HEK293 (cell line): ENCODE measurements at regions not wholly inside any gene's neighbourhood (a gene's known extent, or its start where the extent isn't known, plus 50 kb on each side); places are given as distances from the start of the nearest gene placed in this dataset.

ENCODE experiments used
- CTCF ChIA-PET: fragments of 350-600 bp; formaldehyde crosslinking; extraction: SDS; loops from one replicate; lab custom pipeline; 2021; ENCODE audit warnings: antibody characterized with exemption; lab: Yijun Ruan, JAX
- POLR2A ChIA-PET: fragments of 300-600 bp; formaldehyde crosslinking; extraction: SDS; loops from one replicate; lab custom pipeline; 2020; ENCODE audit warnings: antibody characterized with exemption, inconsistent platforms; lab: Yijun Ruan, JAX
- H3K27ac ChIP-seq: fragments of 200-500 bp; sonication (Bioruptor generic); 2 replicates; pipeline ENCODE4 v1.5.1; 2014; ENCODE audit warnings: low read depth, low read length, control low read depth, inconsistent platforms; ENCODE audit errors: extremely low read depth
- H3K36me3 ChIP-seq, 2 experiments: fragments of 200-500 bp in 1 of 2; sonication (Bioruptor generic) in 1 of 2; 1 replicate in 1 of 2; 2 replicates in 1 of 2; pipeline ENCODE4 v1.5.1; 2014 to 2017; ENCODE audit warnings: inconsistent platforms in 2 of 2, low read length in 2 of 2; ENCODE audit not compliant: control insufficient read depth in 2 of 2, insufficient read depth in 1 of 2
- H3K4me1 ChIP-seq: fragments of 200-500 bp; sonication (Bioruptor generic); 2 replicates; pipeline ENCODE4 v1.5.1; 2014; ENCODE audit warnings: mild to moderate bottlenecking, low read length, inconsistent platforms; ENCODE audit not compliant: control insufficient read depth, insufficient read depth
- H3K4me3 ChIP-seq: 2 replicates; pipeline ENCODE4 v1.5.1; 2011; ENCODE audit warnings: low read depth, mild to moderate bottlenecking, control low read depth, low read length, moderate library complexity
- H3K9me3 ChIP-seq: fragments of 200-500 bp; sonication (Bioruptor generic); 2 replicates; pipeline ENCODE4 v1.5.1; 2014; ENCODE audit warnings: low read depth, low read length, inconsistent platforms; ENCODE audit not compliant: control insufficient read depth, insufficient read depth
- ATF2 ChIP-seq: fragments of 450-650 bp; formaldehyde crosslinking; IDR thresholded peaks from 2 replicates; pipeline ENCODE4 v1.5.1; 2016; ENCODE audit warnings: missing biosample characterization, missing genetic modification characterization, low read depth
- BCL11A ChIP-seq: fragments of 450-650 bp; formaldehyde crosslinking; IDR thresholded peaks from 2 replicates; pipeline ENCODE4 v1.5.1; 2016; ENCODE audit warnings: low read depth, missing biosample characterization, missing genetic modification characterization
- GLIS2 ChIP-seq: fragments of 450-650 bp; formaldehyde crosslinking; IDR thresholded peaks from 2 replicates; pipeline ENCODE4 v1.5.1; 2016; ENCODE audit warnings: missing biosample characterization, missing genetic modification characterization
- KLF7 ChIP-seq: fragments of 450-650 bp; formaldehyde crosslinking; IDR thresholded peaks from 2 replicates; pipeline ENCODE4 v1.5.1; 2016; ENCODE audit warnings: missing biosample characterization, missing genetic modification characterization, borderline replicate concordance
- REPIN1 ChIP-seq: fragments of 450-650 bp; formaldehyde crosslinking; IDR thresholded peaks from 2 replicates; pipeline ENCODE4 v1.5.1; 2017; ENCODE audit warnings: missing biosample characterization, missing genetic modification characterization, low read depth
- YY2 ChIP-seq: fragments of 450-650 bp; formaldehyde crosslinking; IDR thresholded peaks from 2 replicates; pipeline ENCODE4 v1.5.1; 2016; ENCODE audit warnings: missing biosample characterization, missing genetic modification characterization
- ZBTB6 ChIP-seq: fragments of 450-650 bp; formaldehyde crosslinking; IDR thresholded peaks from 2 replicates; pipeline ENCODE4 v1.5.1; 2017; ENCODE audit warnings: missing biosample characterization, missing genetic modification characterization
- ZNF140 ChIP-seq: fragments of 450-650 bp; formaldehyde crosslinking; IDR thresholded peaks from 2 replicates; pipeline ENCODE4 v1.5.1; 2016; ENCODE audit warnings: missing biosample characterization, missing genetic modification characterization
- ZNF174 ChIP-seq: fragments of 450-650 bp; formaldehyde crosslinking; IDR thresholded peaks from 2 replicates; pipeline ENCODE4 v1.5.0; 2017; ENCODE audit warnings: missing biosample characterization, mild to moderate bottlenecking, missing genetic modification characterization
- ZNF18 ChIP-seq: fragments of 450-650 bp; formaldehyde crosslinking; IDR thresholded peaks from 2 replicates; pipeline ENCODE4 v1.5.1; 2016; ENCODE audit warnings: missing biosample characterization, missing genetic modification characterization
- ZNF221 ChIP-seq: fragments of 450-650 bp; formaldehyde crosslinking; IDR thresholded peaks from 2 replicates; pipeline ENCODE4 v1.5.1; 2017; ENCODE audit warnings: missing biosample characterization, missing genetic modification characterization, borderline replicate concordance
- ZNF23 ChIP-seq: fragments of 450-650 bp; formaldehyde crosslinking; IDR thresholded peaks from 2 replicates; pipeline ENCODE4 v1.5.1; 2016; ENCODE audit warnings: missing biosample characterization, missing genetic modification characterization, borderline replicate concordance
- ZNF24 ChIP-seq: fragments of 450-650 bp; formaldehyde crosslinking; IDR thresholded peaks from 2 replicates; pipeline ENCODE4 v1.5.1; 2016; ENCODE audit warnings: missing biosample characterization, missing genetic modification characterization
- ZNF48 ChIP-seq: fragments of 450-650 bp; formaldehyde crosslinking; IDR thresholded peaks from 2 replicates; pipeline ENCODE4 v1.5.1; 2016; ENCODE audit warnings: missing biosample characterization, missing genetic modification characterization
- ZNF501 ChIP-seq: fragments of 450-650 bp; formaldehyde crosslinking; IDR thresholded peaks from 2 replicates; pipeline ENCODE4 v1.5.1; 2016; ENCODE audit warnings: missing biosample characterization, missing genetic modification characterization
- ZNF513 ChIP-seq: fragments of 450-650 bp; IDR thresholded peaks from 2 replicates; pipeline ENCODE4 v1.5.1; 2018; ENCODE audit warnings: missing biosample characterization, missing genetic modification characterization
- ZNF529 ChIP-seq: fragments of 450-650 bp; formaldehyde crosslinking; IDR thresholded peaks from 2 replicates; pipeline ENCODE4 v1.5.1; 2017; ENCODE audit warnings: missing genetic modification characterization, missing biosample characterization; ENCODE audit not compliant: insufficient replicate concordance
- ZNF555 ChIP-seq: fragments of 450-650 bp; formaldehyde crosslinking; conservative IDR thresholded peaks from 2 replicates; pipeline ENCODE4 v1.5.1; 2017; ENCODE audit warnings: missing biosample characterization, mild to moderate bottlenecking, missing genetic modification characterization, inconsistent platforms
- ZNF571 ChIP-seq: fragments of 450-650 bp; formaldehyde crosslinking; IDR thresholded peaks from 2 replicates; pipeline ENCODE4 v1.5.0; 2017; ENCODE audit warnings: missing biosample characterization, missing genetic modification characterization
- ZNF585B ChIP-seq: fragments of 450-650 bp; formaldehyde crosslinking; IDR thresholded peaks from 2 replicates; pipeline ENCODE4 v1.5.1; 2016; ENCODE audit warnings: missing biosample characterization, missing genetic modification characterization
- ZNF660 ChIP-seq: fragments of 450-650 bp; IDR thresholded peaks from 2 replicates; pipeline ENCODE4 v1.5.1; 2018; ENCODE audit warnings: missing biosample characterization, mild to moderate bottlenecking, missing genetic modification characterization
- ZNF76 ChIP-seq: fragments of 450-650 bp; formaldehyde crosslinking; IDR thresholded peaks from 2 replicates; pipeline ENCODE4; 2016; ENCODE audit warnings: low read depth, missing biosample characterization, missing genetic modification characterization, borderline replicate concordance

- TF ChIP-seq ZNF221 (tag by site-specific recombination) (no peak), ZBTB6 (tag by site-specific recombination) (no peak), ZNF23 (tag by site-specific recombination) (no peak)
Observed at GRCh38 chr3:107942951-107943749, 147.7 kb downstream of the CD47 start (continued).

- Histone ChIP-seq H3K27ac (no peak overlapping the region), H3K36me3 (no peaks in the 10 kb centered on the region), H3K9me3 (no peaks in the 10 kb centered on the region), H3K4me1 (no peaks in the 10 kb centered on the region), H3K4me3 (no peak overlapping the region)
- CTCF ChIA-PET: no interaction called here
- TF ChIP-seq ZNF501 (tag by site-specific recombination): no peak
- TF ChIP-seq ZNF660: no peak
- no peak for TF ChIP-seq REPIN1 (tag by site-specific recombination)
- TF ChIP-seq YY2 (tag by site-specific recombination): no peak
- TF ChIP-seq ZNF140 (tag by site-specific recombination): no peak
- TF ChIP-seq ZNF585B (tag by site-specific recombination): no peak
- TF ChIP-seq ZNF24 (tag by site-specific recombination): no peak
- TF ChIP-seq ZNF76 (tag by site-specific recombination): no peak
- TF ChIP-seq ZNF18 (tag by site-specific recombination): no peak
- TF ChIP-seq ZNF529 (tag by site-specific recombination): no peak
- TF ChIP-seq ZNF571 (tag by site-specific recombination): no peak
- TF ChIP-seq ZNF513: no peak
- no peak for TF ChIP-seq ZNF555 (tag by site-specific recombination)
- no peak for TF ChIP-seq ATF2 (tag by site-specific recombination)
- no peak for TF ChIP-seq BCL11A
- TF ChIP-seq GLIS2 (tag by site-specific recombination): no peak
- no peak for TF ChIP-seq ZNF174 (tag by site-specific recombination)
- no peak for TF ChIP-seq ZNF48 (tag by site-specific recombination)
- no peak for TF ChIP-seq KLF7 (tag by site-specific recombination)
- POLR2A ChIA-PET: no interaction called here
Observed at GRCh38 chr3:107942244-107942643, 148.6 kb downstream of the CD47 start.
